Liver (tissue), 8 donors: ENCODE measurements at regions not wholly inside any gene's neighbourhood (a gene's known extent, or its start where the extent isn't known, plus 50 kb on each side); places are given as distances from the start of the nearest gene placed in this dataset.

ENCODE experiments used
- DNase-seq: peaks from one replicate; pipeline ENCODE4 v3.0.0-alpha.2; 2017; ENCODE audit warnings: low spot score
- H3K27ac ChIP-seq, 2 donors: one replicate each; pipeline ENCODE4 v1.7.0; 2013; ENCODE audit warnings: inconsistent platforms in 2 of 2, low read length in 2 of 2, control low read depth in 1 of 2, low read depth in 1 of 2, mild to moderate bottlenecking in 1 of 2
- H3K27me3 ChIP-seq, 4 donors: one replicate each; pipeline versions ENCODE4 v1.6.1 to v1.7.0; 2013; ENCODE audit warnings: low read length in 3 of 4, inconsistent platforms in 1 of 4, mild to moderate bottlenecking in 1 of 4, moderate library complexity in 1 of 4; ENCODE audit not compliant: control insufficient read depth in 4 of 4, insufficient read depth in 4 of 4
- H3K36me3 ChIP-seq, 4 donors: one replicate each; pipeline versions ENCODE4 v1.6.1 to v1.7.0; 2013; ENCODE audit warnings: low read length in 3 of 4, mild to moderate bottlenecking in 3 of 4, low read depth in 1 of 4, moderate library complexity in 1 of 4; ENCODE audit not compliant: control insufficient read depth in 4 of 4, insufficient read depth in 3 of 4
- H3K4me1 ChIP-seq, 4 donors: one replicate each; pipeline versions ENCODE4 v1.6.1 to v1.7.0; 2013; ENCODE audit warnings: low read length in 3 of 4, mild to moderate bottlenecking in 3 of 4, moderate library complexity in 1 of 4; ENCODE audit not compliant: control insufficient read depth in 4 of 4, insufficient read depth in 4 of 4
- H3K4me3 ChIP-seq, 3 donors: one replicate each; pipeline versions ENCODE4 v1.6.1 to v1.7.0; 2013; ENCODE audit warnings: low read length in 3 of 3, control low read depth in 1 of 3, low read depth in 1 of 3, mild to moderate bottlenecking in 1 of 3
- H3K9ac ChIP-seq, 2 donors: one replicate each; pipeline ENCODE4 v1.7.0; 2013; ENCODE audit warnings: low read length in 2 of 2, mild to moderate bottlenecking in 2 of 2, moderate library complexity in 2 of 2, control low read depth in 1 of 2, low read depth in 1 of 2
- H3K9me3 ChIP-seq, 4 donors: one replicate each; pipeline versions ENCODE4 v1.6.1 to v1.7.0; 2013; ENCODE audit warnings: low read length in 3 of 4; ENCODE audit not compliant: control insufficient read depth in 4 of 4
- ATF3 ChIP-seq: IDR thresholded peaks from 2 replicates; pipeline ENCODE4 v1.6.1; 2016; ENCODE audit warnings: antibody characterized with exemption
- CTCF ChIP-seq: fragments of 150-350 bp; IDR thresholded peaks from 2 replicates; pipeline ENCODE4 v1.5.1; 2017; ENCODE audit warnings: improper control_type of control experiment, low read depth, low read length; ENCODE audit not compliant: missing input control
- EGR1 ChIP-seq, 2 donors: IDR thresholded peaks; 2 replicates each; pipeline ENCODE4 v1.6.1; 2016 to 2018; ENCODE audit warnings: antibody characterized with exemption in 2 of 2, low read depth in 2 of 2
- FOXA1 ChIP-seq: IDR thresholded peaks from 2 replicates; pipeline ENCODE4 v1.6.1; 2016; ENCODE audit warnings: antibody characterized with exemption
- FOXA2 ChIP-seq: IDR thresholded peaks from 2 replicates; pipeline ENCODE4 v1.6.1; 2016; ENCODE audit warnings: antibody characterized with exemption
- GABPA ChIP-seq, 2 donors: IDR thresholded peaks in 1 of 2; conservative IDR thresholded peaks in 1 of 2; 2 replicates each; pipeline ENCODE4 v1.6.1; 2016; ENCODE audit warnings: antibody characterized with exemption in 2 of 2, mild to moderate bottlenecking in 1 of 2, moderate library complexity in 1 of 2
- HNF4A ChIP-seq, 2 donors: conservative IDR thresholded peaks; 2 replicates each; pipeline ENCODE4 v1.6.1; 2016; ENCODE audit warnings: antibody characterized with exemption in 2 of 2, mild to moderate bottlenecking in 2 of 2
- HNF4G ChIP-seq: IDR thresholded peaks from 2 replicates; pipeline ENCODE4 v1.6.1; 2016; ENCODE audit warnings: antibody characterized with exemption
- JUND ChIP-seq, 2 donors: IDR thresholded peaks; 2 replicates each; pipeline ENCODE4 v1.6.1; 2016; ENCODE audit warnings: antibody characterized with exemption in 2 of 2
- MAX ChIP-seq: IDR thresholded peaks from 2 replicates; pipeline ENCODE4 v1.6.1; 2016; ENCODE audit warnings: antibody characterized with exemption
- NR2F2 ChIP-seq: IDR thresholded peaks from 2 replicates; pipeline ENCODE4 v1.6.1; 2016; ENCODE audit warnings: antibody characterized with exemption
- RAD21 ChIP-seq, 2 donors: IDR thresholded peaks; 2 replicates each; pipeline ENCODE4 v1.6.1; 2016; ENCODE audit warnings: antibody characterized with exemption in 2 of 2, mild to moderate bottlenecking in 2 of 2
- REST ChIP-seq: IDR thresholded peaks from 2 replicates; pipeline ENCODE4 v1.6.1; 2016; ENCODE audit warnings: antibody characterized with exemption, mild to moderate bottlenecking
- RXRA ChIP-seq, 2 donors: IDR thresholded peaks; 2 replicates each; pipeline ENCODE4 v1.6.1; 2017 to 2018; ENCODE audit warnings: antibody characterized with exemption in 2 of 2, mild to moderate bottlenecking in 1 of 2
- YY1 ChIP-seq: IDR thresholded peaks from 2 replicates; pipeline ENCODE4 v1.6.1; 2016; ENCODE audit warnings: antibody characterized with exemption, mild to moderate bottlenecking
- whole genome bisulfite sequencing: extraction: QIAGEN DNeasy Blood & Tissue Kit; methylation state at CpG from one replicate; pipeline ENCODE4 v1.1.7; 2013; 5-methylcytosine and 5-hydroxymethylcytosine counted together
- TF ChIP-seq, protein P1 (sequence below): IDR thresholded peaks from 2 replicates; pipeline ENCODE4 v1.6.1; 2016; ENCODE audit warnings: antibody characterized with exemption
- donor health status: healthy.
- donor health status: healthy.
- donor health status: healthy.
- donor health status: healthy.
- donor health status: healthy.

- no peak for DNase-seq
- TF ChIP-seq CTCF: no peak
- no peak for TF ChIP-seq NR2F2
- no peak for TF ChIP-seq YY1
- no peak for TF ChIP-seq RXRA (IDR thresholded peaks at IDR 0.05)
- TF ChIP-seq FOXA1: no peak
- no peak for TF ChIP-seq REST
- TF ChIP-seq RAD21 (IDR thresholded peaks at IDR 0.05): no peak
- TF ChIP-seq FOXA2: no peak
- no peak for TF ChIP-seq GABPA (IDR thresholded peaks at IDR 0.05 in 1 of 2, conservative IDR thresholded peaks at IDR 0.05 in 1 of 2)
- TF ChIP-seq HNF4A (conservative IDR thresholded peaks at IDR 0.05): no peak
- TF ChIP-seq EGR1 (IDR thresholded peaks at IDR 0.05; ENCODE audit: low read depth in 2 of 2): no peak
- TF ChIP-seq ATF3: no peak
- no peak for TF ChIP-seq MAX
- no peak for TF ChIP-seq JUND (IDR thresholded peaks at IDR 0.05)
- WGBS: 88% methylated on average over 6 of the region's 6 CpGs
- Histone ChIP-seq H3K27me3 (no peaks in the 10 kb centered on the region), H3K4me3 (no peak overlapping the region), H3K4me1 (peaks cover 0 to 4% (median 1%) of the 10 kb centered on the region in 4 donors), H3K9me3 (no peaks in the 10 kb centered on the region), H3K27ac (no peak overlapping the region), H3K36me3 (no peaks in the 10 kb centered on the region), H3K9ac (no peak overlapping the region)
Measured at GRCh38 chr2:133843551-133843950, 275.3 kb upstream of the NCKAP5 start.

DNA sequence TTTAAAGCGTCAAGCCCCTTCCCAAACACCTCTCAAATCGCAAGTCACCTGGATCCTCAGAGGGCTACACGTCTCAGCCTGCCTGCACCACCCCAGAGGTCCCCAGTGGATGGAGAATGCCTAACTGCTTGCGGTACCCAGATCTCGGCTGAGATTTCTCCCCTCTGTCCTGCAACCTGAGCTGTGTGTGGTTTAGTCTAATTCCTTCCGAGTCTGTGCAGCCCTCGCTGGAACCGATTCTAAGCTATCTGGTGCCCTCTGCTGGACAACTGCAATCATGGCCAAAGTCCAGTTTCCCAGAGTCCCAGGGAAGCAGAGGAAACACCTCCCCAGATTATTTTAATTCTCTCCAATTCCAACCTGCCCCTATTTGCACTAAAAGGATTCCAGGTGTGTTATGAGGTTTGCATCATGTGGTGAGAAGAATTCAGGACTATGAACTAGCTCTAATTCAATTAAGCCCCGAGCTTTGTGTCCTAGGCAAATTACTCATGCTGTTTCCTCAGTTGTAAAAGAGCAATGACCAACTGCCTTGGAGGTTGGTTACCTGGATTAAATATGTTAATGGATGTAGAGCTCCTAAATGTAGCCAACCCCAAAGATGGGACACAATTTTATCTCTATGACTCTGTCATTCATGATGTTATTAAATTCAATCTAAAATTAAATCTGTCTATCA, 276.1 kb upstream of the NCKAP5 start:
- peak; percentile 89 for TF ChIP-seq CTCF
- no peak for TF ChIP-seq FOXA1
- TF ChIP-seq, protein P1, sequence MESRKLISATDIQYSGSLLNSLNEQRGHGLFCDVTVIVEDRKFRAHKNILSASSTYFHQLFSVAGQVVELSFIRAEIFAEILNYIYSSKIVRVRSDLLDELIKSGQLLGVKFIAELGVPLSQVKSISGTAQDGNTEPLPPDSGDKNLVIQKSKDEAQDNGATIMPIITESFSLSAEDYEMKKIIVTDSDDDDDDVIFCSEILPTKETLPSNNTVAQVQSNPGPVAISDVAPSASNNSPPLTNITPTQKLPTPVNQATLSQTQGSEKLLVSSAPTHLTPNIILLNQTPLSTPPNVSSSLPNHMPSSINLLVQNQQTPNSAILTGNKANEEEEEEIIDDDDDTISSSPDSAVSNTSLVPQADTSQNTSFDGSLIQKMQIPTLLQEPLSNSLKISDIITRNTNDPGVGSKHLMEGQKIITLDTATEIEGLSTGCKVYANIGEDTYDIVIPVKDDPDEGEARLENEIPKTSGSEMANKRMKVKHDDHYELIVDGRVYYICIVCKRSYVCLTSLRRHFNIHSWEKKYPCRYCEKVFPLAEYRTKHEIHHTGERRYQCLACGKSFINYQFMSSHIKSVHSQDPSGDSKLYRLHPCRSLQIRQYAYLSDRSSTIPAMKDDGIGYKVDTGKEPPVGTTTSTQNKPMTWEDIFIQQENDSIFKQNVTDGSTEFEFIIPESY: no peak
- no peak for TF ChIP-seq RXRA (IDR thresholded peaks at IDR 0.05)
- no peak for TF ChIP-seq MAX
- TF ChIP-seq JUND (IDR thresholded peaks at IDR 0.05): no peak
- TF ChIP-seq EGR1 (IDR thresholded peaks at IDR 0.05; ENCODE audit: low read depth in 2 of 2): no peak
- peak; percentile 96 for TF ChIP-seq RAD21 (IDR thresholded peaks at IDR 0.05)
- no peak for TF ChIP-seq GABPA (IDR thresholded peaks at IDR 0.05 in 1 of 2, conservative IDR thresholded peaks at IDR 0.05 in 1 of 2)
- peak; percentile 91 to 93 for TF ChIP-seq HNF4A (conservative IDR thresholded peaks at IDR 0.05)
- no peak for TF ChIP-seq FOXA2
- TF ChIP-seq YY1: no peak
- TF ChIP-seq HNF4G: peak; percentile 91
- Histone ChIP-seq H3K4me1 (peaks cover 0 to 4% (median 1%) of the 10 kb centered on the region in 4 donors), H3K36me3 (no peaks in the 10 kb centered on the region), H3K27ac (no peak overlapping the region), H3K9me3 (no peaks in the 10 kb centered on the region), H3K9ac (no peak overlapping the region), H3K27me3 (no peaks in the 10 kb centered on the region), H3K4me3 (no peak overlapping the region)
- peak; percentile 60 for DNase-seq
- 27% methylated on average over 9 of the region's 9 CpGs for WGBS
